GM23338 (cell line): ENCODE measurements at regions not wholly inside any gene's neighbourhood (a gene's known extent, or its start where the extent isn't known, plus 50 kb on each side); places are given as distances from the start of the nearest gene placed in this dataset.

Source experiments
- ATAC-seq: fragments of 200-7000 bp; cut with Tn5 transposase; 3 replicates; pipeline ENCODE4 v1.9.1; 2020
- DNase-seq: peaks from one replicate; pipeline ENCODE4 v3.0.0-alpha.2; 2015; ENCODE audit warnings: low spot score
- H2AFZ ChIP-seq: fragments of 200-600 bp; sonication (generic); 2 replicates; pipeline ENCODE4 v1.8.0; 2016; ENCODE audit warnings: antibody characterized with exemption, mild to moderate bottlenecking, moderate library complexity
- H3F3A ChIP-seq: fragments of 200-600 bp; sonication (generic); replicated peaks from 2 replicates; pipeline ENCODE4 v1.8.0; 2017; ENCODE audit warnings: antibody characterized with exemption, mixed run types, low read depth
- H3K27ac ChIP-seq: fragments of 200-600 bp; sonication (generic); 2 replicates; pipeline ENCODE4 v1.6.1; 2016; ENCODE audit warnings: low read depth
- H3K27me3 ChIP-seq: fragments of 200-600 bp; sonication (generic); 2 replicates; pipeline ENCODE4 v1.8.0; 2016; ENCODE audit warnings: mild to moderate bottlenecking, mixed run types, moderate library complexity; ENCODE audit not compliant: insufficient read depth
- H3K36me3 ChIP-seq: fragments of 200-600 bp; sonication (generic); 2 replicates; pipeline ENCODE4 v1.8.0; 2016; ENCODE audit warnings: mild to moderate bottlenecking; ENCODE audit not compliant: insufficient read depth
- H3K4me1 ChIP-seq: fragments of 200-600 bp; sonication (generic); 2 replicates; pipeline ENCODE4 v1.8.0; 2016; ENCODE audit warnings: mild to moderate bottlenecking, moderate library complexity; ENCODE audit not compliant: insufficient read depth
- H3K4me2 ChIP-seq: fragments of 200-600 bp; sonication (generic); 2 replicates; pipeline ENCODE4 v1.7.1; 2017; ENCODE audit warnings: mixed run types
- H3K4me3 ChIP-seq: fragments of 200-600 bp; sonication (generic); 2 replicates; pipeline ENCODE4 v1.6.1; 2016; ENCODE audit warnings: mixed run types
- H3K79me2 ChIP-seq: fragments of 200-600 bp; sonication (generic); replicated peaks from 2 replicates; pipeline ENCODE4 v1.8.0; 2017; ENCODE audit warnings: mild to moderate bottlenecking; ENCODE audit not compliant: insufficient read depth
- H3K9me2 ChIP-seq: fragments of 200-600 bp; sonication (generic); 2 replicates; pipeline ENCODE4 v1.8.0; 2017; ENCODE audit not compliant: insufficient read depth
- H4K20me1 ChIP-seq: fragments of 200-600 bp; sonication (generic); replicated peaks from 2 replicates; pipeline ENCODE4 v1.8.0; 2017; ENCODE audit warnings: mild to moderate bottlenecking; ENCODE audit not compliant: insufficient read depth
- H3K27ac Mint-ChIP-seq: 2 replicates; pipeline ENCODE4 v1.8.0; 2020; ENCODE audit warnings: inconsistent platforms, mild to moderate bottlenecking, moderate library complexity, mixed read lengths
- H3K27me3 Mint-ChIP-seq: 3 replicates; pipeline ENCODE4 v1.8.0; 2022; ENCODE audit warnings: low read depth, mild to moderate bottlenecking, moderate library complexity, mixed read lengths, inconsistent platforms; ENCODE audit not compliant: insufficient read depth, poor library complexity
- H3K36me3 Mint-ChIP-seq: 3 replicates; pipeline ENCODE4 v1.8.0; 2021; ENCODE audit warnings: low read depth, mild to moderate bottlenecking, inconsistent platforms, moderate library complexity, mixed read lengths
- H3K4me1 Mint-ChIP-seq: 3 replicates; pipeline ENCODE4 v1.8.0; 2020; ENCODE audit warnings: mild to moderate bottlenecking, inconsistent platforms, mixed read lengths
- H3K4me3 Mint-ChIP-seq: 3 replicates; pipeline ENCODE4 v1.8.0; 2021; ENCODE audit warnings: moderate library complexity, mild to moderate bottlenecking, inconsistent platforms, mixed read lengths
- H3K9me3 Mint-ChIP-seq: 3 replicates; pipeline ENCODE4 v1.8.0; 2020; ENCODE audit warnings: moderate library complexity, mild to moderate bottlenecking, inconsistent platforms, mixed read lengths
- CREB1 ChIP-seq: fragments of 250-450 bp; sonication (Bioruptor Pico); IDR thresholded peaks from 2 replicates; pipeline ENCODE4 v1.5.0; 2020; ENCODE audit warnings: low read depth, mild to moderate bottlenecking, moderate library complexity
- CTCF ChIP-seq, 2 experiments: fragments of 200-600 bp in 1 of 2; sonication (generic) in 1 of 2; conservative IDR thresholded peaks; 2 replicates each; pipeline versions ENCODE4 v1.5.1 to v1.6.1; 2016 to 2017; ENCODE audit warnings: antibody characterized with exemption in 2 of 2, low read depth in 2 of 2, mild to moderate bottlenecking in 2 of 2, moderate library complexity in 1 of 2
- EZH2phosphoT487 ChIP-seq: fragments of 200-600 bp; sonication (generic); IDR thresholded peaks from one replicate; pipeline ENCODE4 v1.8.1; 2018; ENCODE audit warnings: antibody characterized with exemption; ENCODE audit not compliant: unreplicated experiment
- JUNB ChIP-seq: IDR thresholded peaks from one replicate; pipeline ENCODE4 v1.6.1; 2016; ENCODE audit warnings: antibody characterized with exemption; ENCODE audit not compliant: unreplicated experiment
- NANOG ChIP-seq: IDR thresholded peaks from 2 replicates; pipeline ENCODE4 v1.6.1; 2016; ENCODE audit warnings: antibody characterized with exemption, borderline replicate concordance
- POLR2AphosphoS5 ChIP-seq: IDR thresholded peaks from 2 replicates; pipeline ENCODE4 v1.6.1; 2016; ENCODE audit warnings: antibody characterized with exemption, low read depth
- STAT1 ChIP-seq: IDR thresholded peaks from one replicate; pipeline ENCODE4 v1.6.1; 2016; ENCODE audit warnings: antibody characterized with exemption; ENCODE audit not compliant: unreplicated experiment
- TF ChIP-seq, protein P1 (sequence below): fragments of 250-450 bp; sonication (Bioruptor Pico); IDR thresholded peaks from 2 replicates; pipeline ENCODE4 v1.5.0; 2020; ENCODE audit warnings: mild to moderate bottlenecking, moderate library complexity

- TF ChIP-seq, protein P1, sequence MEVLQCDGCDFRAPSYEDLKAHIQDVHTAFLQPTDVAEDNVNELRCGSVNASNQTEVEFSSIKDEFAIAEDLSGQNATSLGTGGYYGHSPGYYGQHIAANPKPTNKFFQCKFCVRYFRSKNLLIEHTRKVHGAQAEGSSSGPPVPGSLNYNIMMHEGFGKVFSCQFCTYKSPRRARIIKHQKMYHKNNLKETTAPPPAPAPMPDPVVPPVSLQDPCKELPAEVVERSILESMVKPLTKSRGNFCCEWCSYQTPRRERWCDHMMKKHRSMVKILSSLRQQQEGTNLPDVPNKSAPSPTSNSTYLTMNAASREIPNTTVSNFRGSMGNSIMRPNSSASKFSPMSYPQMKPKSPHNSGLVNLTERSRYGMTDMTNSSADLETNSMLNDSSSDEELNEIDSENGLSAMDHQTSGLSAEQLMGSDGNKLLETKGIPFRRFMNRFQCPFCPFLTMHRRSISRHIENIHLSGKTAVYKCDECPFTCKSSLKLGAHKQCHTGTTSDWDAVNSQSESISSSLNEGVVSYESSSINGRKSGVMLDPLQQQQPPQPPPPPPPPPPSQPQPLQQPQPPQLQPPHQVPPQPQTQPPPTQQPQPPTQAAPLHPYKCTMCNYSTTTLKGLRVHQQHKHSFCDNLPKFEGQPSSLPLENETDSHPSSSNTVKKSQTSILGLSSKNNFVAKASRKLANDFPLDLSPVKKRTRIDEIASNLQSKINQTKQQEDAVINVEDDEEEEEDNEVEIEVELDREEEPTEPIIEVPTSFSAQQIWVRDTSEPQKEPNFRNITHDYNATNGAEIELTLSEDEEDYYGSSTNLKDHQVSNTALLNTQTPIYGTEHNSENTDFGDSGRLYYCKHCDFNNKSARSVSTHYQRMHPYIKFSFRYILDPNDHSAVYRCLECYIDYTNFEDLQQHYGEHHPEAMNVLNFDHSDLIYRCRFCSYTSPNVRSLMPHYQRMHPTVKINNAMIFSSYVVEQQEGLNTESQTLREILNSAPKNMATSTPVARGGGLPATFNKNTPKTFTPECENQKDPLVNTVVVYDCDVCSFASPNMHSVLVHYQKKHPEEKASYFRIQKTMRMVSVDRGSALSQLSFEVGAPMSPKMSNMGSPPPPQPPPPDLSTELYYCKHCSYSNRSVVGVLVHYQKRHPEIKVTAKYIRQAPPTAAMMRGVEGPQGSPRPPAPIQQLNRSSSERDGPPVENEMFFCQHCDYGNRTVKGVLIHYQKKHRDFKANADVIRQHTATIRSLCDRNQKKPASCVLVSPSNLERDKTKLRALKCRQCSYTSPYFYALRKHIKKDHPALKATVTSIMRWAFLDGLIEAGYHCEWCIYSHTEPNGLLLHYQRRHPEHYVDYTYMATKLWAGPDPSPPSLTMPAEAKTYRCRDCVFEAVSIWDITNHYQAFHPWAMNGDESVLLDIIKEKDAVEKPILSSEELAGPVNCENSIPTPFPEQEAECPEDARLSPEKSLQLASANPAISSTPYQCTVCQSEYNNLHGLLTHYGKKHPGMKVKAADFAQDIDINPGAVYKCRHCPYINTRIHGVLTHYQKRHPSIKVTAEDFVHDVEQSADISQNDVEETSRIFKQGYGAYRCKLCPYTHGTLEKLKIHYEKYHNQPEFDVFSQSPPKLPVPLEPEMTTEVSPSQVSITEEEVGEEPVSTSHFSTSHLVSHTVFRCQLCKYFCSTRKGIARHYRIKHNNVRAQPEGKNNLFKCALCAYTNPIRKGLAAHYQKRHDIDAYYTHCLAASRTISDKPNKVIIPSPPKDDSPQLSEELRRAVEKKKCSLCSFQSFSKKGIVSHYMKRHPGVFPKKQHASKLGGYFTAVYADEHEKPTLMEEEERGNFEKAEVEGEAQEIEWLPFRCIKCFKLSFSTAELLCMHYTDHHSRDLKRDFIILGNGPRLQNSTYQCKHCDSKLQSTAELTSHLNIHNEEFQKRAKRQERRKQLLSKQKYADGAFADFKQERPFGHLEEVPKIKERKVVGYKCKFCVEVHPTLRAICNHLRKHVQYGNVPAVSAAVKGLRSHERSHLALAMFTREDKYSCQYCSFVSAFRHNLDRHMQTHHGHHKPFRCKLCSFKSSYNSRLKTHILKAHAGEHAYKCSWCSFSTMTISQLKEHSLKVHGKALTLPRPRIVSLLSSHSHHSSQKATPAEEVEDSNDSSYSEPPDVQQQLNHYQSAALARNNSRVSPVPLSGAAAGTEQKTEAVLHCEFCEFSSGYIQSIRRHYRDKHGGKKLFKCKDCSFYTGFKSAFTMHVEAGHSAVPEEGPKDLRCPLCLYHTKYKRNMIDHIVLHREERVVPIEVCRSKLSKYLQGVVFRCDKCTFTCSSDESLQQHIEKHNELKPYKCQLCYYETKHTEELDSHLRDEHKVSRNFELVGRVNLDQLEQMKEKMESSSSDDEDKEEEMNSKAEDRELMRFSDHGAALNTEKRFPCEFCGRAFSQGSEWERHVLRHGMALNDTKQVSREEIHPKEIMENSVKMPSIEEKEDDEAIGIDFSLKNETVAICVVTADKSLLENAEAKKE (CRISPR knock-in tag): no peak
- TF ChIP-seq POLR2AphosphoS5 (no peak), CREB1 (no peak), NANOG (no peak)
Measured at GRCh38 chr4:110950731-110951130, 327.9 kb upstream of the PITX2 start (continued).

GRCh38 chr4:110953191-110953590 is 330.3 kb upstream of the PITX2 start:
- no peaks in the 10 kb centered on the region for H3K4me1 ChIP-seq
- ATAC-seq (no peak), DNase-seq (no peak)
- no peak overlapping the region for H2AFZ ChIP-seq
- Mint-ChIP-seq H3K27me3 (no peaks in the 10 kb centered on the region), H3K27ac (no peak overlapping the region), H3K9me3 (no peaks in the 10 kb centered on the region), H3K4me3 (no peak overlapping the region), H3K36me3 (no peaks in the 10 kb centered on the region), H3K4me1 (no peaks in the 10 kb centered on the region)
- H3K4me2 ChIP-seq: no peak overlapping the region
- no peaks in the 10 kb centered on the region for H3K9me2 ChIP-seq
- H3F3A ChIP-seq: no peaks in the 10 kb centered on the region
- no peak overlapping the region for H3K27ac ChIP-seq
- H3K4me3 ChIP-seq: no peak overlapping the region
- no peaks in the 10 kb centered on the region for H3K79me2 ChIP-seq
- no peaks in the 10 kb centered on the region for H4K20me1 ChIP-seq
- H3K36me3 ChIP-seq: no peaks in the 10 kb centered on the region
- H3K27me3 ChIP-seq: no peaks in the 10 kb centered on the region
- TF ChIP-seq NANOG (no peak), JUNB (no peak), CTCF (conservative IDR thresholded peaks at IDR 0.05; ENCODE audit: low read depth in 2 of 2) (no peak), EZH2phosphoT487 (no peak), STAT1 (no peak), CREB1 (no peak)
- TF ChIP-seq, protein P1 (CRISPR knock-in tag): no peak
